ENCODE measurements at regions not wholly inside any gene's neighbourhood (a gene's known extent, or its start where the extent isn't known, plus 50 kb on each side); places are given as distances from the start of the nearest gene placed in this dataset.

- Histone ChIP-seq H3K36me3 (no peaks in the 10 kb centered on the region), H3K4me1 (ENCODE audit: control insufficient read depth in 1 of 2, insufficient read depth in 1 of 2, low read depth in 1 of 2, low read length in 1 of 2) (no peaks in the 10 kb centered on the region), H3K27ac (no peak overlapping the region), H3K4me3 (ENCODE audit: low read depth in 1 of 2, low read length in 1 of 2) (no peak overlapping the region), H3K9me3 (no peaks in the 10 kb centered on the region), H3K27me3 (peaks cover 6% of the 10 kb centered on the region)
- no peak for TF ChIP-seq CTCF (IDR thresholded peaks at IDR 0.05)
Observed at GRCh38 chr3:64410226-64410625, 185.0 kb upstream of the PRICKLE2 start.

GRCh38 chr3:64408770-64409169, 183.5 kb upstream of the PRICKLE2 start:
- TF ChIP-seq CTCF (IDR thresholded peaks at IDR 0.05) = no peak
- no peaks in the 10 kb centered on the region for H3K4me1 ChIP-seq (ENCODE audit: control insufficient read depth in 1 of 2, insufficient read depth in 1 of 2, low read depth in 1 of 2, low read length in 1 of 2)
- H3K27me3 ChIP-seq = peaks cover 12% of the 10 kb centered on the region
- no peaks in the 10 kb centered on the region for H3K36me3 ChIP-seq
- H3K4me3 ChIP-seq (ENCODE audit: low read depth in 1 of 2, low read length in 1 of 2) = no peak overlapping the region
- no peak overlapping the region for H3K27ac ChIP-seq
- H3K9me3 ChIP-seq = no peaks in the 10 kb centered on the region

GRCh38 chr3:64406271-64406670, 181.0 kb upstream of the PRICKLE2 start:
- no peaks in the 10 kb centered on the region for H3K4me1 ChIP-seq (ENCODE audit: control insufficient read depth in 1 of 2, insufficient read depth in 1 of 2, low read depth in 1 of 2, low read length in 1 of 2)
- peaks cover 9% of the 10 kb centered on the region for H3K27me3 ChIP-seq
- H3K27ac ChIP-seq = no peak overlapping the region
- no peaks in the 10 kb centered on the region for H3K36me3 ChIP-seq
- TF ChIP-seq CTCF (IDR thresholded peaks at IDR 0.05) = no peak
- no peak overlapping the region for H3K4me3 ChIP-seq (ENCODE audit: low read depth in 1 of 2, low read length in 1 of 2)
- no peaks in the 10 kb centered on the region for H3K9me3 ChIP-seq

DNA sequence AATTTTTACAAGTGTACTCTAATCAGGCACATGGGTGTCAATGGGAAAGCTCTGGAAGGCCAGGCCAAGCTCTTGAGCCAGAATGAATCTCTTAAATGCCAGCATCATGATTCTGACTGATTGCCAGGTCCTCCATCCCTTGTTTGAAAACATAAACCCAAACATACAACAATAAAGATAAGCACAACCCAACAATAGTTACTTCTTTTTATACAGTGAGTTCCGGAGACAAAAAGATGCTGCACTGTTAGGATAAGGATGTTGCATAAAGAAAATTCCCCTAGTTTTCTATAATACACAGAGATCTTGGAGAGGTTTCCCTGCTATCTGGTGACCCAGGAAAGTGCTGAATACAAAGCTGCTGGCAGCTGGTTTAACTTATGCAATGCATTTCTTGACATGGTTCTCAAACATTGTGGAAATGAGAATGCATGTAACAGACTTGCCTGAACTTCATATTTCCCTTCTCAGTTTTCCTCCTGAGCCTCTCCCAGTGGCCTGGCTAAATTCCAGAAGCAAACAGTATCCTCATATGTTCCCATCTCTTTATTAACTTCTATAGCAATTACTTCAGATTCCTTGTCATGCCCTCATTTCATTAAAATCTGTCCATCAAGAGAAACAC, 180.1 kb upstream of the PRICKLE2 start:
- Histone ChIP-seq H3K4me1 (ENCODE audit: control insufficient read depth in 1 of 2, insufficient read depth in 1 of 2, low read depth in 1 of 2, low read length in 1 of 2) (no peaks in the 10 kb centered on the region), H3K27ac (no peak overlapping the region), H3K4me3 (ENCODE audit: low read depth in 1 of 2, low read length in 1 of 2) (no peak overlapping the region), H3K27me3 (peaks cover 9% of the 10 kb centered on the region), H3K9me3 (no peaks in the 10 kb centered on the region), H3K36me3 (no peaks in the 10 kb centered on the region)
- no peak for TF ChIP-seq CTCF (IDR thresholded peaks at IDR 0.05)

DNA sequence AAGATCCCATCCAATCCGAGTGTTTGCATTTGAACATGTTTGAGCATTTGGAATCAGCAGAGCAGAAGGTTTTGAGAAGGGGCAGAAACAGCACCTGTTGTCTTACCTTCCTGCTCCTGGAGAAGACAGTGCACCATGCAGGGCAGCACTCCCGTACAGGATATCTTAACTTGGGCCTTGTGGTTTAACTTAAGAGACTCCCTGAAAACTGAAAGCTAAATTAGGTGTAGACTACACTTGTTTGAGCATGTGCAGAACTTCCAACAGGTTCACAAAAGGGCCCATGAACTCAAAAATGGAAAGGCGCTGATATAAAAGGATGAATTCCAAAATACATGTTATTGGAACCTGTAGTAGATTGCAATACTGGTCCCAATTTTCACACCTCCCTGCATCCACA, 175.4 kb upstream of the PRICKLE2 start:
- Histone ChIP-seq H3K9me3 (no peaks in the 10 kb centered on the region), H3K27me3 (peaks cover 9% of the 10 kb centered on the region), H3K4me3 (ENCODE audit: low read depth in 1 of 2, low read length in 1 of 2) (no peak overlapping the region), H3K27ac (no peak overlapping the region), H3K4me1 (ENCODE audit: control insufficient read depth in 1 of 2, insufficient read depth in 1 of 2, low read depth in 1 of 2, low read length in 1 of 2) (no peaks in the 10 kb centered on the region), H3K36me3 (no peaks in the 10 kb centered on the region)
- no peak for TF ChIP-seq CTCF (IDR thresholded peaks at IDR 0.05)
